HS-27A (cell line): ENCODE measurements at regions not wholly inside any gene's neighbourhood (a gene's known extent, or its start where the extent isn't known, plus 50 kb on each side); places are given as distances from the start of the nearest gene placed in this dataset.

Source experiments
- DNase-seq: peaks from one replicate; pipeline ENCODE4 v3.0.0-alpha.2; 2012; ENCODE audit warnings: low read depth, missing footprints

DNA sequence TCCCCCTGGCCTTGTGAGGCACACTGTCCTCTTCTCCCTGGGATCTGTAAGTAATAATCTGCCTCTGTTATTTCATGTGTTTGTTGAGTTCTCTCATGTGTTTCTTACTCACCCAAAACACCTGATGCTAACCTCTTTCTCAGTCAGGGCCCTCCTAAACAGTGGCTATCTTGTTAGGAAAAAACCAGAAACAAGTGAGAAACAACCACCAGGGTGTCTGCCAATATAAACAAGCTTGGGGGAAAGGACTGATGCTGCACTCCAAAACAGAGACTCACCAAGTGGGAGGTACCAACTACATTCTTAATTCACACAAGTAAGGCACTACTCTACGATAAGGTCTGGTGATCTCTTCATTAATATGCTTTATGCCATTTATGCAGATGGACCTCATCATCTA is 564.4 kb downstream of the SEMA5A start:
- no peak for DNase-seq

- DNase-seq = no peak
These were observed 561.5 kb downstream of the SEMA5A start for GRCh38 chr5:8984386-8984785.
